Fibroblast of lung (primary cell): ENCODE measurements at regions not wholly inside any gene's neighbourhood (a gene's known extent, or its start where the extent isn't known, plus 50 kb on each side); places are given as distances from the start of the nearest gene placed in this dataset.

Experiments used
- CTCF ChIP-seq, 2 donors: IDR thresholded peaks in 1 of 2; conservative IDR thresholded peaks in 1 of 2; 1 replicate in 1 of 2; 2 replicates in 1 of 2; pipeline ENCODE4 v1.5.1; 2011 to 2012; ENCODE audit warnings: low read length in 2 of 2, control low read depth in 1 of 2, inconsistent platforms in 1 of 2, low read depth in 1 of 2, mild to moderate bottlenecking in 1 of 2
- EZH2 ChIP-seq: IDR thresholded peaks from 2 replicates; pipeline ENCODE4 v1.5.1; 2012; ENCODE audit warnings: low read length, control low read depth, mild to moderate bottlenecking; ENCODE audit errors: missing control alignments

GRCh38 chr2:58616961-58617360, 375.8 kb upstream of the FANCL start:
- TF ChIP-seq EZH2 (no peak), CTCF (conservative IDR thresholded peaks at IDR 0.05 in 1 of 2, IDR thresholded peaks at IDR 0.05 in 1 of 2; ENCODE audit: low read depth in 1 of 2, low read length in 2 of 2) (no peak)
